CD4-positive, alpha-beta memory T cell (primary cell): ENCODE measurements at regions not wholly inside any gene's neighbourhood (a gene's known extent, or its start where the extent isn't known, plus 50 kb on each side); places are given as distances from the start of the nearest gene placed in this dataset.
"Not testable (repeated sequence)": the region's sequence is repeated elsewhere in the genome, so short reads cannot be mapped to it uniquely, and the experiment has no call there.

Experiments
- CTCF ChIA-PET: fragments of 350-600 bp; sonication (Branson Sonifier 250); formaldehyde crosslinking; loops from one replicate; lab custom pipeline; 2021; ENCODE audit warnings: inconsistent platforms; ENCODE audit not compliant: partially characterized antibody; lab: Charles Lee
- POLR2A ChIA-PET: fragments of 350-600 bp; sonication (Branson Sonifier 250); formaldehyde crosslinking; loops from one replicate; lab custom pipeline; 2021; ENCODE audit not compliant: partially characterized antibody; lab: Charles Lee
- DNase-seq, 5 donors: peaks; one replicate each; pipeline versions ENCODE4 v3.0.0 to v3.0.0-alpha.2; 2020 to 2022; ENCODE audit warnings: mixed read lengths in 1 of 5
- H3K27ac ChIP-seq: one replicate; pipeline ENCODE4 v1.7.0; 2013; ENCODE audit warnings: low read depth, low read length
- H3K27me3 ChIP-seq: 2 replicates; pipeline ENCODE4 v1.7.0; 2013; ENCODE audit warnings: mild to moderate bottlenecking, low read length, moderate library complexity; ENCODE audit not compliant: insufficient read depth
- H3K36me3 ChIP-seq: 2 replicates; pipeline ENCODE4 v1.7.0; 2013; ENCODE audit warnings: mild to moderate bottlenecking, low read length, moderate library complexity; ENCODE audit not compliant: insufficient read depth
- H3K4me1 ChIP-seq: 2 replicates; pipeline ENCODE4 v1.7.0; 2013; ENCODE audit warnings: mild to moderate bottlenecking, low read length, moderate library complexity; ENCODE audit not compliant: insufficient read depth
- H3K4me3 ChIP-seq, 2 donors: one replicate each; pipeline ENCODE4 v1.7.0; 2013; ENCODE audit warnings: low read length in 2 of 2, mild to moderate bottlenecking in 1 of 2
- H3K9me3 ChIP-seq, 2 donors: one replicate each; pipeline ENCODE4 v1.7.0; 2013; ENCODE audit warnings: low read length in 2 of 2, control low read depth in 1 of 2; ENCODE audit not compliant: control insufficient read depth in 1 of 2
- H3K27ac Mint-ChIP-seq, 7 donors: one replicate each; pipeline ENCODE4 v1.8.0; 2020 to 2021; ENCODE audit warnings: mixed read lengths in 7 of 7, mild to moderate bottlenecking in 6 of 7, inconsistent platforms in 3 of 7, moderate library complexity in 3 of 7
- H3K27me3 Mint-ChIP-seq, 2 donors: one replicate each; pipeline ENCODE4 v1.8.0; 2020 to 2021; ENCODE audit warnings: mixed read lengths in 2 of 2
- H3K36me3 Mint-ChIP-seq, 2 donors: one replicate each; pipeline ENCODE4 v1.8.0; 2020 to 2021; ENCODE audit warnings: mixed read lengths in 2 of 2, inconsistent platforms in 1 of 2, mild to moderate bottlenecking in 1 of 2
- H3K4me1 Mint-ChIP-seq, 4 donors: one replicate each; pipeline ENCODE4 v1.8.0; 2020 to 2021; ENCODE audit warnings: mixed read lengths in 4 of 4, mild to moderate bottlenecking in 1 of 4
- H3K4me3 Mint-ChIP-seq, 8 donors: one replicate each; pipeline ENCODE4 v1.8.0; 2020 to 2021; ENCODE audit warnings: mixed read lengths in 8 of 8, mild to moderate bottlenecking in 7 of 8, moderate library complexity in 6 of 8, inconsistent platforms in 3 of 8
- H3K9me3 Mint-ChIP-seq, 8 donors: one replicate each; pipeline ENCODE4 v1.8.0; 2020 to 2021; ENCODE audit warnings: mixed read lengths in 8 of 8, mild to moderate bottlenecking in 5 of 8, inconsistent platforms in 3 of 8, moderate library complexity in 1 of 8
- intact Hi-C: fragments of 100-400 bp; cut with micrococcal nuclease; formaldehyde crosslinking; loops from one replicate; pipeline ENCODE4 v1.15.1; 2023

DNA sequence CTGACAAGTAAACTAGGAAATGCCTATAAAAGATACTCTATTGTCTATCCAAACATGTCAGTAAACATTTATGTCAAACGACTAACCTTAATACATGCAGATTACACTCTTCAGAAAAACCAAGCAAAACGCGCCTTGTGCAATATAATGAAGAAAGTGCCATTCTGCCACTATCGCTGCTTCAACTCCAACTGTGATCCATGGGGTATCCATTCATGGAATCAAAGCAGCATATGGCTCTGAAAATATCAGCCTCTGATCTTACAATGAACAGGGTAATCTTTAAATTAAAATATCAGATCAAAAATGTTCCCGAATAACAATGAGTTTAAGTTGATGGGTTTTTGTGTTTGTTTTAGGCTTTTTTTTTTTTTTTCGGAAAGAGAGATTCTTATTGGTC is 105.5 kb upstream of the SETMAR start:
- intact Hi-C loops: no loop called here
- DNase-seq: no peak
- Histone ChIP-seq H3K27me3 (no peaks in the 10 kb centered on the region), H3K9me3 (no peaks in the 10 kb centered on the region), H3K4me1 (no peaks in the 10 kb centered on the region), H3K4me3 (no peak overlapping the region), H3K36me3 (no peaks in the 10 kb centered on the region), H3K27ac (no peak overlapping the region)
- no peaks in the 10 kb centered on the region for H3K36me3 Mint-ChIP-seq
- no peak overlapping the region for H3K4me3 Mint-ChIP-seq
- POLR2A ChIA-PET: no interaction called here
- peaks cover 0 to 12% (median 8%) of the 10 kb centered on the region in 8 donors for H3K9me3 Mint-ChIP-seq
- CTCF ChIA-PET: no interaction called here
- no peaks in the 10 kb centered on the region for H3K27me3 Mint-ChIP-seq
- H3K27ac Mint-ChIP-seq: no peak overlapping the region
- H3K4me1 Mint-ChIP-seq: no peaks in the 10 kb centered on the region

DNA sequence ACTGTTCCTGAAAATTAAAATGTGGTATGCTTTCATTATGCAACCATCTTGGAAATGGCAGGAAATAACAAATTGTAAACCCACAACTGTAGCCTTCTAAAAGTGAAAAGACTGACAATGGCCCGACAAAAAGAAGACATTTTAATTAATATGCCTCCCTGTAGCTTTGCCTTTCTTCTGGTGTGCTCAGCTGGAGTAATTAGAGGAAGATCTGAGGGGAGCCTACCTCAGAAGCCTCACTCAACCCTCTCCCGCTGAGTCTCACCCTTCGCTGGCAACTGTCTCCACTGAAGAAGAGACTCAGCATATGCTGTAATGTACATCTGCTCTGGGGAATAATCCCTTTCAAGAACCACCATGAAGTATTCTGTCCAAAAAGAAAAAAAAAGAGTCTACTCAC is 104.7 kb upstream of the SETMAR start:
- no peaks in the 10 kb centered on the region for H3K9me3 ChIP-seq
- H3K4me3 ChIP-seq: no peak overlapping the region
- ChIA-PET POLR2A (no interaction called here), CTCF (no interaction called here)
- no peaks in the 10 kb centered on the region for H3K27me3 Mint-ChIP-seq
- no peaks in the 10 kb centered on the region for H3K4me1 ChIP-seq
- no peaks in the 10 kb centered on the region for H3K27me3 ChIP-seq
- peaks cover 3 to 16% (median 6%) of the 10 kb centered on the region in 8 donors for H3K9me3 Mint-ChIP-seq
- no peak for DNase-seq
- H3K4me1 Mint-ChIP-seq: no peaks in the 10 kb centered on the region
- no peaks in the 10 kb centered on the region for H3K36me3 ChIP-seq
- no peak overlapping the region for H3K27ac ChIP-seq
- intact Hi-C loops: no loop called here
- no peaks in the 10 kb centered on the region for H3K36me3 Mint-ChIP-seq
- H3K27ac Mint-ChIP-seq: no peak overlapping the region
- no peak overlapping the region for H3K4me3 Mint-ChIP-seq

DNA sequence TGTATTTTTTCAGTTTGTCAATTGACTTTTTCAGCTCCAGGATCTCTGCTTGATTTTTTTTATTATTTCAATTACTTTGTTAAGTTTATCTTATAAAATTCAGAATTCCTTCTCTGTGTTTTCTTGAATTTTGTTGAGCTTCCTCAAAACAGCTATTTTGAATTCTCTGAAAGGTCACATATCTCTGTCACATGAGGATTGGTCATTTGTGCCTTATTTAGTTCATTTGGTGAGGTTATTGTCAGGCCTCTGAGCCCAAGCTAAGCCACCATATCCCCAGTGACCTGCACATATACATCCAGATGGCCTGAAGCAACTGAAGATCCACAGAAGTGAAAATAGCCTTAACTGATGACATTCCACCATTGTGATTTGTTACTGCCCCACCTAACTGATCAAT is 98.4 kb upstream of the SETMAR start:
- H3K36me3 Mint-ChIP-seq, H3K27me3 Mint-ChIP-seq, H3K27ac Mint-ChIP-seq, H3K27me3 ChIP-seq, H3K4me1 ChIP-seq, H3K27ac ChIP-seq, H3K9me3 ChIP-seq, H3K4me3 ChIP-seq, H3K36me3 ChIP-seq, POLR2A ChIA-PET, H3K4me1 Mint-ChIP-seq, DNase-seq, H3K4me3 Mint-ChIP-seq, intact Hi-C loops, CTCF ChIA-PET: not testable (repeated sequence)
- peaks cover 1 to 26% (median 13%) of the 10 kb centered on the region in 8 donors for H3K9me3 Mint-ChIP-seq

GRCh38 chr3:4207672-4208071 is 95.5 kb upstream of the SETMAR start:
- H3K4me3 Mint-ChIP-seq: no peak overlapping the region
- H3K9me3 Mint-ChIP-seq: peaks cover 3 to 42% (median 13%) of the 10 kb centered on the region in 8 donors
- intact Hi-C loops: no loop called here
- no peaks in the 10 kb centered on the region for H3K9me3 ChIP-seq
- H3K27ac Mint-ChIP-seq: no peak overlapping the region
- H3K36me3 ChIP-seq: no peaks in the 10 kb centered on the region
- DNase-seq: no peak
- H3K4me3 ChIP-seq: no peak overlapping the region
- no peaks in the 10 kb centered on the region for H3K4me1 ChIP-seq
- POLR2A ChIA-PET: no interaction called here
- H3K27ac ChIP-seq: no peak overlapping the region
- H3K4me1 Mint-ChIP-seq: no peaks in the 10 kb centered on the region
- peaks cover 13% of the 10 kb centered on the region in 2 donors for H3K36me3 Mint-ChIP-seq
- H3K27me3 Mint-ChIP-seq: no peaks in the 10 kb centered on the region
- H3K27me3 ChIP-seq: no peaks in the 10 kb centered on the region
- CTCF ChIA-PET: no interaction called here

- intact Hi-C loops: no loop called here
- Histone ChIP-seq H3K9me3 (no peaks in the 10 kb centered on the region), H3K4me1 (no peaks in the 10 kb centered on the region), H3K27me3 (no peaks in the 10 kb centered on the region), H3K4me3 (no peak overlapping the region), H3K27ac (no peak overlapping the region), H3K36me3 (no peaks in the 10 kb centered on the region)
- CTCF ChIA-PET: no interaction called here
- Mint-ChIP-seq H3K27me3 (no peaks in the 10 kb centered on the region), H3K36me3 (peaks cover 16 to 17% of the 10 kb centered on the region in 2 donors), H3K4me3 (no peak overlapping the region), H3K27ac (no peak overlapping the region), H3K9me3 (peaks cover under 1 to 46% (median 19%) of the 10 kb centered on the region in 8 donors), H3K4me1 (no peaks in the 10 kb centered on the region)
- no peak for DNase-seq
- POLR2A ChIA-PET: no interaction called here
These were observed 94.6 kb upstream of the SETMAR start for GRCh38 chr3:4208556-4208955.

DNA sequence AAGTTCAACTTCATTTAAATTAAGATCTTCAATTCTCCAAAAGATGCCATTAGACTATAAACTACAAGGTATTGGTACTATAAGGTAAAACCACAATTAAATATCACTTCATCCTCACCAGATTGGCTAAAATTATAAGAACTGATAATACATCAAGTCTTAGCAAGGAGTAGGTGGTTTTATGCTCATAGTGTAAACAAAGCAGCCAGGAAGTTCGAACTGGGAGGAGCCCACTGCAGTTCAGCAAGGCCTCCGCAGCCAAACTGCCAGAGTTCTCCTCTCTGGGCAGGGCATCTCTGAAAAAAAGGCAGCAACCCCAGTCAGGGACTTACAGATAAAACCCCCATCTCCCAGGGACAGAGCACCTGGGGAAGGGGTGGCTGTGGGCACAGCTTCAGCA is 91.6 kb upstream of the SETMAR start:
- Histone ChIP-seq H3K27ac (no peak overlapping the region), H3K27me3 (no peaks in the 10 kb centered on the region), H3K9me3 (no peaks in the 10 kb centered on the region), H3K4me1 (no peaks in the 10 kb centered on the region), H3K36me3 (no peaks in the 10 kb centered on the region), H3K4me3 (no peak overlapping the region)
- no peaks in the 10 kb centered on the region for H3K27me3 Mint-ChIP-seq
- POLR2A ChIA-PET: no interaction called here
- intact Hi-C loops: no loop called here
- DNase-seq: no peak
- H3K9me3 Mint-ChIP-seq: peaks cover 6 to 61% (median 39%) of the 10 kb centered on the region in 8 donors
- no peak overlapping the region for H3K27ac Mint-ChIP-seq
- peaks cover 20 to 23% of the 10 kb centered on the region in 2 donors for H3K36me3 Mint-ChIP-seq
- no peaks in the 10 kb centered on the region for H3K4me1 Mint-ChIP-seq
- CTCF ChIA-PET: no interaction called here
- no peak overlapping the region for H3K4me3 Mint-ChIP-seq

DNA sequence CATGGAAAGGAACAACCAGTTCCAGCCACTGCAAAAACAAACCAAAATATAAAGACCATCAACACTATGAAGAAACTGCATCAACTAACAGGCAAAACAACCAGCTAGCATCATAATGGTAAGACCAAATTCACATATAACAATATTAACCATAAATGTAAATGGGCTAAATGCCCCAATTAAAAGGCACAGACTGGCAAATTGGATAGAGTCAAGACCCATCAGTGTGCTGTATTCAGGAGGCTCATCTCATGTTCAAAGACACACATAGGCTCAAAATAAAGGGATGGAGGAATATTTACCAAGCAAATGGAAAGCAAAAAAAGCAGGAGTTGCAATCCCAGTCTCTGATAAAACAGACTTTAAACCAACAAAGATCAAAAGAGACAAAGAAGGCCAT is 89.7 kb upstream of the SETMAR start:
- H3K27me3 ChIP-seq, H3K27ac ChIP-seq, H3K36me3 ChIP-seq, intact Hi-C loops, CTCF ChIA-PET, H3K4me3 ChIP-seq, H3K4me1 Mint-ChIP-seq, H3K9me3 ChIP-seq, H3K4me1 ChIP-seq, POLR2A ChIA-PET, H3K27me3 Mint-ChIP-seq, H3K4me3 Mint-ChIP-seq, H3K27ac Mint-ChIP-seq, DNase-seq: not testable (repeated sequence)
- Mint-ChIP-seq H3K9me3 (peaks cover 6 to 63% (median 41%) of the 10 kb centered on the region in 8 donors), H3K36me3 (peaks cover 18 to 20% of the 10 kb centered on the region in 2 donors)

GRCh38 chr3:4216974-4217373 is 86.2 kb upstream of the SETMAR start:
- H3K4me3 ChIP-seq, H3K4me1 Mint-ChIP-seq, H3K27me3 Mint-ChIP-seq, H3K9me3 ChIP-seq, H3K27ac ChIP-seq, H3K4me1 ChIP-seq, H3K36me3 ChIP-seq, H3K4me3 Mint-ChIP-seq, intact Hi-C loops, H3K27ac Mint-ChIP-seq, H3K27me3 ChIP-seq, POLR2A ChIA-PET, CTCF ChIA-PET, DNase-seq: not testable (repeated sequence)
- H3K9me3 Mint-ChIP-seq: peaks cover 6 to 51% (median 38%) of the 10 kb centered on the region in 8 donors
- H3K36me3 Mint-ChIP-seq: peaks cover 13 to 14% of the 10 kb centered on the region in 2 donors
